Vagina (tissue), 2 donors: ENCODE measurements at regions not wholly inside any gene's neighbourhood (a gene's known extent, or its start where the extent isn't known, plus 50 kb on each side); places are given as distances from the start of the nearest gene placed in this dataset.

Source experiments
- DNase-seq, 2 donors: peaks; one replicate each; pipeline ENCODE4 v3.0.0-alpha.2; 2017; ENCODE audit errors: extremely low spot score in 2 of 2
- H3K27ac ChIP-seq: fragments of 200-600 bp; sonication (generic); one replicate; pipeline ENCODE4 v1.5.1; 2019
- H3K27me3 ChIP-seq: fragments of 200-600 bp; sonication (generic); one replicate; pipeline ENCODE4 v1.5.1; 2019
- H3K36me3 ChIP-seq, 2 donors: fragments of 200-600 bp; sonication (generic); one replicate each; pipeline ENCODE4 v1.5.1; 2017 to 2019
- H3K4me1 ChIP-seq: fragments of 200-600 bp; sonication (generic); one replicate; pipeline ENCODE4 v1.5.1; 2019
- H3K4me3 ChIP-seq, 2 donors: fragments of 200-600 bp; sonication (generic); 1 replicate in 1 of 2; 2 replicates in 1 of 2; pipeline ENCODE4 v1.5.1; 2016 to 2019
- H3K9me3 ChIP-seq: fragments of 200-600 bp; sonication (generic); one replicate; pipeline ENCODE4 v1.5.1; 2019
- POLR2A ChIP-seq, 2 donors: fragments of 450-650 bp; IDR thresholded peaks; one replicate each; pipeline ENCODE4 v1.6.1; 2017; ENCODE audit warnings: antibody characterized with exemption in 2 of 2, mild to moderate bottlenecking in 2 of 2, moderate library complexity in 2 of 2
- POLR2AphosphoS5 ChIP-seq, 2 donors: sonication (generic); formaldehyde crosslinking; IDR thresholded peaks; one replicate each; pipeline ENCODE4 v1.9.0; 2017; ENCODE audit warnings: antibody characterized with exemption in 2 of 2, mild to moderate bottlenecking in 2 of 2, low read depth in 1 of 2; ENCODE audit not compliant: insufficient read depth in 1 of 2
- intact Hi-C: fragments of 100-400 bp; cut with DNase I; formaldehyde crosslinking; loops from one replicate; pipeline ENCODE4 v1.15.1; 2023
- TF ChIP-seq, protein P1 (sequence below), 3 experiments: fragments of 450-650 bp in 2 of 3; fragments of 200-600 bp in 1 of 3; sonication (generic) in 1 of 3; IDR thresholded peaks; one replicate each; pipeline ENCODE4 v1.5.1; 2017 to 2019; ENCODE audit warnings: antibody characterized with exemption in 3 of 3, mild to moderate bottlenecking in 2 of 3, moderate library complexity in 2 of 3

DNA sequence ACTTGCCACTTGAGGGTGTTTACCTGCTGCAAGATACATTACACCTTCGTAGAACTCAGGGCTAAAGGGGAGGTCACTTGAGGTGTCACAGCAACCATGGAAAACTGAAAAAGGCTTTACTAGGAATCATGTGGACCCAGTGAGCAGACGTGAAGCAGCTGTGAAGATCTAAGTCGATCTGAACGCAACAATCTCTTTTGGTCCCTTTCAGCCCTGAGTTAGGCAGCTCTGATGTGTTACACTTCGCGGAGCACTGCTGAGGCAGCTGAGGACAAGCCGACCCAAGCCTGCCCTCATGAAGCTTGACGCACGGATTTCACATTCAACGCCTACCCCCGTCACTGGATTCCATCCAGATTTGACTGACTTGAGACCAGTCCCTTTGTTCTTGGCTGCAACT, 75.8 kb upstream of the NPAS2 start:
- TF ChIP-seq, protein P1, sequence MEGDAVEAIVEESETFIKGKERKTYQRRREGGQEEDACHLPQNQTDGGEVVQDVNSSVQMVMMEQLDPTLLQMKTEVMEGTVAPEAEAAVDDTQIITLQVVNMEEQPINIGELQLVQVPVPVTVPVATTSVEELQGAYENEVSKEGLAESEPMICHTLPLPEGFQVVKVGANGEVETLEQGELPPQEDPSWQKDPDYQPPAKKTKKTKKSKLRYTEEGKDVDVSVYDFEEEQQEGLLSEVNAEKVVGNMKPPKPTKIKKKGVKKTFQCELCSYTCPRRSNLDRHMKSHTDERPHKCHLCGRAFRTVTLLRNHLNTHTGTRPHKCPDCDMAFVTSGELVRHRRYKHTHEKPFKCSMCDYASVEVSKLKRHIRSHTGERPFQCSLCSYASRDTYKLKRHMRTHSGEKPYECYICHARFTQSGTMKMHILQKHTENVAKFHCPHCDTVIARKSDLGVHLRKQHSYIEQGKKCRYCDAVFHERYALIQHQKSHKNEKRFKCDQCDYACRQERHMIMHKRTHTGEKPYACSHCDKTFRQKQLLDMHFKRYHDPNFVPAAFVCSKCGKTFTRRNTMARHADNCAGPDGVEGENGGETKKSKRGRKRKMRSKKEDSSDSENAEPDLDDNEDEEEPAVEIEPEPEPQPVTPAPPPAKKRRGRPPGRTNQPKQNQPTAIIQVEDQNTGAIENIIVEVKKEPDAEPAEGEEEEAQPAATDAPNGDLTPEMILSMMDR (IDR thresholded peaks at IDR 0.05), result no peak
- TF ChIP-seq POLR2AphosphoS5 (IDR thresholded peaks at IDR 0.05; ENCODE audit: insufficient read depth in 1 of 2, low read depth in 1 of 2) (no peak), POLR2A (IDR thresholded peaks at IDR 0.05) (no peak)

DNA sequence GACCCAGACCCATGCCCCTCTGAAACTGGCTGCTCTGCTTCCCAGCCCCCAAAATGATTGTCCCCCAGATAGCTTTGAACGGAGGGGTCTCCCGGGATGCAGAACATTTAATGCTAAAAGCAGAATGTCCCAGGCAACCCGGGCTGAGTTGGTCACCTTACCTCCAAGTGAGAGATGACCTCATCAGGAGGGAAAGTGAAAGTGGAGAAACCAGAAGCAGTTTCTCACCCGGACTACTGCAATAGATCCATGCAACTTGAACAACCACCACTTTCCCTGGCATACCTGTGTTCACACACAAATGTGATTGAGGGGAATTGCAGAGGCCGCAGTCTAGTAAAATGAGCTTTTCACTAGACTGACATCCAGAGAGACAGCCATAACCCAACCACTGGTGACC, 75.3 kb upstream of the NPAS2 start:
- Histone ChIP-seq H3K4me3 (no peak overlapping the region), H3K27me3 (no peaks in the 10 kb centered on the region), H3K9me3 (no peaks in the 10 kb centered on the region), H3K27ac (no peak overlapping the region), H3K4me1 (peaks cover 15% of the 10 kb centered on the region), H3K36me3 (no peaks in the 10 kb centered on the region)
- DNase-seq, result no peak
- intact Hi-C loops, result no loop called here
- TF ChIP-seq POLR2AphosphoS5 (IDR thresholded peaks at IDR 0.05; ENCODE audit: insufficient read depth in 1 of 2, low read depth in 1 of 2), result no peak
- TF ChIP-seq, protein P1 (IDR thresholded peaks at IDR 0.05), result no peak
- TF ChIP-seq POLR2A (IDR thresholded peaks at IDR 0.05), result no peak

More for the DNA sequence above, 75.8 kb upstream of the NPAS2 start:
- H3K4me3 ChIP-seq, result no peak overlapping the region
- no peaks in the 10 kb centered on the region for H3K36me3 ChIP-seq
- peaks cover 15% of the 10 kb centered on the region for H3K4me1 ChIP-seq
- intact Hi-C loops, result no loop called here
- no peak for DNase-seq
- H3K9me3 ChIP-seq, result no peaks in the 10 kb centered on the region
- no peak overlapping the region for H3K27ac ChIP-seq
- H3K27me3 ChIP-seq, result no peaks in the 10 kb centered on the region

DNA sequence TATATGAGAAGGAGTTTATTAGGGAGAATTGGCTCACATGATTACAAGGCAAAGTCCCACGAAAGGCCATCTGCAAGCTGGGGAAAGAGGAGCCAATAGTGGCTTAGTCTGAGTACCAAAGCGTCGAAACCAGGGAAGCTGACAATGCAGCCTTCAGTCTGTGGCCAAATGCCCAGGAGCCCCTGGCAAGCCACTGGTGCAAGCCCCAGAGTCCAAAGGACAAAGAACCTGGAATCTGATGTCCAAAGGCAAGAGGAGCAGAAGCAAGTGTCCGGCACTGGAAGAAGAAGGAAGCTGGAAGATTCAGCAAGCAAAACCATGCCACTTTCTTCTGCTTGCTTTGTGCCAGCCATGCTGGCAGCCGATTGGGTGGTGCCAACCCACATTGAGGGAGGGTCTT, 74.3 kb upstream of the NPAS2 start:
- no peaks in the 10 kb centered on the region for H3K9me3 ChIP-seq
- no peak for TF ChIP-seq POLR2A (IDR thresholded peaks at IDR 0.05)
- no peak for TF ChIP-seq POLR2AphosphoS5 (IDR thresholded peaks at IDR 0.05; ENCODE audit: insufficient read depth in 1 of 2, low read depth in 1 of 2)
- TF ChIP-seq, protein P1 (IDR thresholded peaks at IDR 0.05), result no peak
- H3K27me3 ChIP-seq, result no peaks in the 10 kb centered on the region
- no peak for DNase-seq
- intact Hi-C loops, result no loop called here
- no peak overlapping the region for H3K27ac ChIP-seq
- H3K4me3 ChIP-seq, result no peak overlapping the region
- H3K4me1 ChIP-seq, result peaks cover 15% of the 10 kb centered on the region
- no peaks in the 10 kb centered on the region for H3K36me3 ChIP-seq

DNA sequence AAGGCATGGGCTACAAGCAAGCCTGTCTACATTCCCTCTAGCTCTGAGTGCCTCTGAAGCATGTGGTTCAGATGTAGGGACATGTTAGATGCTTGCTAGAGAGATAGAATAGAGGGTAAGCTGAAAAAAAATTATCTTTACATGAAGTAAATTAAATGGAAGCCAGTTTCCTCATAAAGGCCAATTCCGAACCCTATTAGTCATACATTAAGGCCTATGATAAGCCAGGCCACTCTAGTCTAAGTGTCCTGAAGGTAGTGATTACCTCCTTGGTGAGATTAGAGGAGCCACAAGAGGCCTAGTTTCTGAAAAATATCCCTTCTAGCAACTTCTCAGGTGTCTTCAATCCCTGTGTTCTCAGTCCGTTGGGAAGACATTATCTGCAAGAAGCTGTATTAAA, 72.4 kb upstream of the NPAS2 start:
- Histone ChIP-seq H3K27me3 (no peaks in the 10 kb centered on the region), H3K27ac (no peak overlapping the region), H3K36me3 (no peaks in the 10 kb centered on the region), H3K4me1 (peaks cover 16% of the 10 kb centered on the region), H3K4me3 (no peak overlapping the region), H3K9me3 (no peaks in the 10 kb centered on the region)
- DNase-seq, result peak in 1 of 2 donors; percentile 67
- TF ChIP-seq POLR2AphosphoS5 (IDR thresholded peaks at IDR 0.05; ENCODE audit: insufficient read depth in 1 of 2, low read depth in 1 of 2) (no peak), POLR2A (IDR thresholded peaks at IDR 0.05) (no peak)
- TF ChIP-seq, protein P1 (IDR thresholded peaks at IDR 0.05), result no peak
- intact Hi-C loops, result no loop called here

DNA sequence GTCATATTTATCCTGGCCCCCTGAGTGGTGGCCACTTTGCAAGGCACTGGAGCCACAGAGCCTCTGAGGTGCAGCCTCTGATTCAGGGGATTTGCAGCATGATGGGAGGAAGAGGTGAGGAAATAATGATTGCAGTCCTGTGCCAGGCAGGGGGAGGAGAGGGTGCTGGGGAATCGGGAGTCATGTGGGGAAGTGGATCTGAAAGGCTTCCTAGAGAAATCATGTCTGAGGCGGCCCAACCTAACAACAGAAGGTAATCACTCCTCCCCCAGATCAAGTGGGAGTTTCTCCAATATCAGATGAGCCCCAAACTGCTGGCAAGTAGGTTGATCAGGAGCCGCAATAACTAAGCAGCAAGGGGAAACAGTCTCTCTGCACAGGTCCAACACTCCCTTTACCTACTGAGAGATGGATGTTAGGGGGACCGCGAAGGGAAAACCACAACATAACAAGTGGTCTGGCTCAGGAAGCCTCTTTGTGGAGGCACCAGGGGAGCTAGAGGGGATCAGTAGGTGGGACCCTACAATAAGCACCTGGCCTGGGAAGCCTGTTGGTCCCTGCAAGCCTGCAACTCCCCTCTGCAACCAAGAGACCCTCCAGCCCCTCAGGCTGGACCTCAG, 71.8 kb upstream of the NPAS2 start:
- no peaks in the 10 kb centered on the region for H3K36me3 ChIP-seq
- no peak overlapping the region for H3K4me3 ChIP-seq
- no peaks in the 10 kb centered on the region for H3K9me3 ChIP-seq
- H3K27ac ChIP-seq, result no peak overlapping the region
- peak in 1 of 2 donors; percentile 77 for DNase-seq
- H3K27me3 ChIP-seq, result no peaks in the 10 kb centered on the region
- TF ChIP-seq POLR2A (IDR thresholded peaks at IDR 0.05), result no peak
- TF ChIP-seq, protein P1 (IDR thresholded peaks at IDR 0.05), result no peak
- TF ChIP-seq POLR2AphosphoS5 (IDR thresholded peaks at IDR 0.05; ENCODE audit: insufficient read depth in 1 of 2, low read depth in 1 of 2), result no peak
- peaks cover 17% of the 10 kb centered on the region for H3K4me1 ChIP-seq
- intact Hi-C loops, result no loop called here
